Astrocyte of the spinal cord (primary cell): ENCODE measurements at regions not wholly inside any gene's neighbourhood (a gene's known extent, or its start where the extent isn't known, plus 50 kb on each side); places are given as distances from the start of the nearest gene placed in this dataset.
"Not testable (repeated sequence)": the region's sequence is repeated elsewhere in the genome, so short reads cannot be mapped to it uniquely, and the experiment has no call there.

ENCODE experiments used
- DNase-seq: peaks from one replicate; pipeline ENCODE4 v3.0.0; 2011; ENCODE audit warnings: low read depth, low spot score
- H3K4me3 ChIP-seq: 2 replicates; pipeline ENCODE4 v1.5.1; 2011; ENCODE audit warnings: low read depth, mild to moderate bottlenecking, low read length, moderate library complexity
- CTCF ChIP-seq: IDR thresholded peaks from 2 replicates; pipeline ENCODE4 v1.5.1; 2012; ENCODE audit warnings: low read depth, mild to moderate bottlenecking, low read length, inconsistent platforms
- in situ Hi-C: cut with HindIII; loops from 2 replicates; pipeline ENCODE4 v1.10.0; 2017; ENCODE audit warnings: low sequenced_read_pairs

GRCh38 chr1:74861867-74862266, 128.9 kb downstream of the TYW3 start:
- H3K4me3 ChIP-seq = no peak overlapping the region
- no peak for DNase-seq
- TF ChIP-seq CTCF = no peak
- in situ Hi-C loops = no loop called here

- no peak for TF ChIP-seq CTCF
- in situ Hi-C loops = no loop called here
Observed at GRCh38 chr1:74869702-74870101, 136.8 kb downstream of the TYW3 start.

GRCh38 chr1:74877366-74877765, 144.4 kb downstream of the TYW3 start:
- in situ Hi-C loops, DNase-seq: not testable (repeated sequence)

More at GRCh38 chr1:74869702-74870101, 136.8 kb downstream of the TYW3 start:
- DNase-seq = no peak
- no peak overlapping the region for H3K4me3 ChIP-seq

GRCh38 chr1:74895411-74895810, 162.5 kb downstream of the TYW3 start:
- DNase-seq = no peak
- TF ChIP-seq CTCF = no peak
- H3K4me3 ChIP-seq = no peak overlapping the region
- in situ Hi-C loops = no loop called here

More at GRCh38 chr1:74877366-74877765, 144.4 kb downstream of the TYW3 start:
- not testable (repeated sequence) for H3K4me3 ChIP-seq

- no peak for TF ChIP-seq CTCF
- no peak overlapping the region for H3K4me3 ChIP-seq
- no peak for DNase-seq
- in situ Hi-C loops = no loop called here
Observed at GRCh38 chr1:74908131-74908530, 175.2 kb downstream of the TYW3 start.

- TF ChIP-seq CTCF = no peak
- in situ Hi-C loops = no loop called here
- no peak for DNase-seq
Observed at GRCh38 chr1:74908797-74909196, 175.8 kb downstream of the TYW3 start.

GRCh38 chr1:74913978-74914377, 181.0 kb downstream of the TYW3 start:
- no peak overlapping the region for H3K4me3 ChIP-seq
- in situ Hi-C loops = no loop called here
- no peak for TF ChIP-seq CTCF
- DNase-seq = no peak

More at GRCh38 chr1:74908797-74909196, 175.8 kb downstream of the TYW3 start:
- H3K4me3 ChIP-seq = no peak overlapping the region
